ENCODE measurements at regions not wholly inside any gene's neighbourhood (a gene's known extent, or its start where the extent isn't known, plus 50 kb on each side); places are given as distances from the start of the nearest gene placed in this dataset.

DNA sequence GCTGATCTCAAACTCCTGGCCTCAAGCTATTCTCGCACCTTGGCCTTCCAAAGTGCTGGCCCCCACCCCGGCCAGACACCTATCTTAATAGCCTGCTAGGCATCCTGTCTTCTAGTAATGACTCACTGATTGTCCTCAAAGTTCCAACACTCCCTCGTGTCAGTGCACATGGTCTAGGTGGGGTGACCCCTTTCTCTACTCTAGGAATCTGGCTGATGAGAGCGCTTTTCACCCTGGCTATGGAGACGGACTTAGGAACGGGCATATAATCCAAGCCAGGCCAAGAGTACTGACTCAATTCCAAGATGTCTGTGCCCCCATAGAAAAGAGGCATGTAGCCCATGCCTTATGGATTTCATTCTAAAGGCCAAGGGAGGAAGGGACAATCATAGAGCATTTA is 67.0 kb downstream of the PRLHR start:
- POLR2A ChIA-PET, result no interaction called here

DNA sequence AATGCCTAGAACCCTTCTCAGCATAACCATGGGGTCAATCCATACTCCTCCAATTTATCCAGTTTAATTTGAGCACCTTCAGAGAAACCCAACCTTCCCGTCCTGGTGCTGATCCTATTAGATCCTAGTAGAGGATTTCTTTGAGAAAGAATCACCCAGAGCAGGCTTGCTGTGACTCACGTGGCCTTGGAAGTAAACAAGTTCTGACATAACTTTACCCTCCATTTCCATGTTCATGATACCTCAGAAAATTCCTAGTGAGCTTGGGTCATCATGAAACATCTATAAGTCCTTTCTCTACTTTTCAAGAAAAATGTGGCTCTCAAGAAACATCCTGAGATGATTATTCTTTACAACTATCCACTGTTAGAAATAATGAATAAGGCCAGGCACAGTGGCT is 71.7 kb downstream of the PRLHR start:
- DNase-seq (ENCODE audit: low spot score), result no peak
- no peaks in the 10 kb centered on the region for H3K79me2 ChIP-seq (ENCODE audit: insufficient read depth, low read depth, low read length)
- POLR2A ChIA-PET, result interaction anchor here (1.1 kb wide), 1 partner anchor 15 kb away, joined by 3 read pairs; no protein-coding TSS in a partner anchor
- no peaks in the 10 kb centered on the region for H3K9me2 ChIP-seq (ENCODE audit: insufficient read depth, low read length)
- no peaks in the 10 kb centered on the region for H3K9me3 ChIP-seq (ENCODE audit: low read length)
- no peak overlapping the region for H3K27ac ChIP-seq (ENCODE audit: low read depth, low read length, poor library complexity, severe bottlenecking)
- CTCF ChIA-PET (ENCODE audit: unreplicated experiment), result no interaction called here
- no peaks in the 10 kb centered on the region for H3K4me1 ChIP-seq (ENCODE audit: insufficient read depth, low read length, poor library complexity, severe bottlenecking)
- H3K36me3 ChIP-seq (ENCODE audit: insufficient read depth, low read length), result no peaks in the 10 kb centered on the region
- no peak overlapping the region for H2AFZ ChIP-seq (ENCODE audit: low read length)
- H3K4me3 ChIP-seq (ENCODE audit: low read depth, low read length, poor library complexity, severe bottlenecking), result no peak overlapping the region
- no peak overlapping the region for H3K4me2 ChIP-seq (ENCODE audit: low read length)
- H4K20me1 ChIP-seq (ENCODE audit: insufficient read depth, low read length), result no peaks in the 10 kb centered on the region
- TF ChIP-seq, protein P1, sequence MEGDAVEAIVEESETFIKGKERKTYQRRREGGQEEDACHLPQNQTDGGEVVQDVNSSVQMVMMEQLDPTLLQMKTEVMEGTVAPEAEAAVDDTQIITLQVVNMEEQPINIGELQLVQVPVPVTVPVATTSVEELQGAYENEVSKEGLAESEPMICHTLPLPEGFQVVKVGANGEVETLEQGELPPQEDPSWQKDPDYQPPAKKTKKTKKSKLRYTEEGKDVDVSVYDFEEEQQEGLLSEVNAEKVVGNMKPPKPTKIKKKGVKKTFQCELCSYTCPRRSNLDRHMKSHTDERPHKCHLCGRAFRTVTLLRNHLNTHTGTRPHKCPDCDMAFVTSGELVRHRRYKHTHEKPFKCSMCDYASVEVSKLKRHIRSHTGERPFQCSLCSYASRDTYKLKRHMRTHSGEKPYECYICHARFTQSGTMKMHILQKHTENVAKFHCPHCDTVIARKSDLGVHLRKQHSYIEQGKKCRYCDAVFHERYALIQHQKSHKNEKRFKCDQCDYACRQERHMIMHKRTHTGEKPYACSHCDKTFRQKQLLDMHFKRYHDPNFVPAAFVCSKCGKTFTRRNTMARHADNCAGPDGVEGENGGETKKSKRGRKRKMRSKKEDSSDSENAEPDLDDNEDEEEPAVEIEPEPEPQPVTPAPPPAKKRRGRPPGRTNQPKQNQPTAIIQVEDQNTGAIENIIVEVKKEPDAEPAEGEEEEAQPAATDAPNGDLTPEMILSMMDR (conservative IDR thresholded peaks at IDR 0.05; ENCODE audit: low read length), result no peak
- no peak for TF ChIP-seq EZH2phosphoT487 (IDR thresholded peaks at IDR 0.05; ENCODE audit: borderline replicate concordance, low read depth, low read length)
- intact Hi-C loops (cut with micrococcal nuclease; ENCODE audit: unreplicated experiment), result no loop called here
- BruUV-seq (replicated peaks), result no TSS peak

More for the DNA sequence above, 67.0 kb downstream of the PRLHR start:
- TF ChIP-seq EZH2phosphoT487 (IDR thresholded peaks at IDR 0.05; ENCODE audit: borderline replicate concordance, low read depth, low read length), result no peak
- TF ChIP-seq, protein P1 (conservative IDR thresholded peaks at IDR 0.05; ENCODE audit: low read length), result no peak
- Histone ChIP-seq H3K79me2 (ENCODE audit: insufficient read depth, low read depth, low read length) (no peaks in the 10 kb centered on the region), H3K4me2 (ENCODE audit: low read length) (no peak overlapping the region), H3K27ac (ENCODE audit: low read depth, low read length, poor library complexity, severe bottlenecking) (no peak overlapping the region), H3K4me1 (ENCODE audit: insufficient read depth, low read length, poor library complexity, severe bottlenecking) (no peaks in the 10 kb centered on the region), H3K36me3 (ENCODE audit: insufficient read depth, low read length) (no peaks in the 10 kb centered on the region), H3K9me2 (ENCODE audit: insufficient read depth, low read length) (no peaks in the 10 kb centered on the region), H2AFZ (ENCODE audit: low read length) (no peak overlapping the region), H3K9me3 (ENCODE audit: low read length) (no peaks in the 10 kb centered on the region), H4K20me1 (ENCODE audit: insufficient read depth, low read length) (no peaks in the 10 kb centered on the region), H3K4me3 (ENCODE audit: low read depth, low read length, poor library complexity, severe bottlenecking) (no peak overlapping the region)
- no TSS peak for BruUV-seq (replicated peaks)
- no peak for DNase-seq (ENCODE audit: low spot score)
- intact Hi-C loops (cut with micrococcal nuclease; ENCODE audit: unreplicated experiment), result no loop called here
- CTCF ChIA-PET (ENCODE audit: unreplicated experiment), result no interaction called here

- DNase-seq (ENCODE audit: low spot score), result no peak
- Histone ChIP-seq H3K4me1 (ENCODE audit: insufficient read depth, low read length, poor library complexity, severe bottlenecking) (no peaks in the 10 kb centered on the region), H3K9me2 (ENCODE audit: insufficient read depth, low read length) (no peaks in the 10 kb centered on the region), H3K27ac (ENCODE audit: low read depth, low read length, poor library complexity, severe bottlenecking) (no peak overlapping the region), H2AFZ (ENCODE audit: low read length) (no peak overlapping the region), H3K4me2 (ENCODE audit: low read length) (no peak overlapping the region), H3K79me2 (ENCODE audit: insufficient read depth, low read depth, low read length) (no peaks in the 10 kb centered on the region), H4K20me1 (ENCODE audit: insufficient read depth, low read length) (no peaks in the 10 kb centered on the region; the same call in 1 of the 2 replicates), H3K36me3 (ENCODE audit: insufficient read depth, low read length) (no peaks in the 10 kb centered on the region), H3K9me3 (ENCODE audit: low read length) (no peaks in the 10 kb centered on the region), H3K4me3 (ENCODE audit: low read depth, low read length, poor library complexity, severe bottlenecking) (no peak overlapping the region)
- intact Hi-C loops (cut with micrococcal nuclease; ENCODE audit: unreplicated experiment), result no loop called here
- no TSS peak for BruUV-seq (replicated peaks)
- ChIA-PET CTCF (ENCODE audit: unreplicated experiment) (no interaction called here), POLR2A (interaction anchor here (0.6 to 1.1 kb wide), 3 partner anchors 16 to 1739 kb away, joined by 3 to 5 read pairs (median 3); no protein-coding TSS in a partner anchor)
- TF ChIP-seq EZH2phosphoT487 (IDR thresholded peaks at IDR 0.05; ENCODE audit: borderline replicate concordance, low read depth, low read length), result no peak
- TF ChIP-seq, protein P1 (conservative IDR thresholded peaks at IDR 0.05; ENCODE audit: low read length), result no peak
These were observed 72.5 kb downstream of the PRLHR start for GRCh38 chr10:118522791-118523498.

All from OCI-LY7 (cell line).